Smooth muscle cell (in vitro differentiated cells): ENCODE measurements at regions not wholly inside any gene's neighbourhood (a gene's known extent, or its start where the extent isn't known, plus 50 kb on each side); places are given as distances from the start of the nearest gene placed in this dataset.

Source experiments
- DNase-seq: peaks from one replicate; lab custom pipeline; 2025; ENCODE audit not compliant: unreplicated experiment; lab: John Stamatoyannopoulos, UW
- H2AFZ ChIP-seq: fragments of 200-600 bp; sonication (generic); 2 replicates; pipeline ENCODE4 v1.6.0; 2016; ENCODE audit warnings: antibody characterized with exemption, low read depth, mild to moderate bottlenecking
- H3F3A ChIP-seq: fragments of 200-600 bp; sonication (generic); 2 replicates; pipeline ENCODE4 v1.6.0; 2017; ENCODE audit warnings: antibody characterized with exemption, low read depth
- H3K27ac ChIP-seq: fragments of 200-600 bp; sonication (generic); 2 replicates; pipeline ENCODE4 v1.5.1; 2016; ENCODE audit warnings: low read depth, mild to moderate bottlenecking
- H3K27me3 ChIP-seq: fragments of 200-600 bp; sonication (generic); 2 replicates; pipeline ENCODE4 v1.6.1; 2016; ENCODE audit warnings: low read depth, mild to moderate bottlenecking
- H3K36me3 ChIP-seq: fragments of 200-600 bp; sonication (generic); 2 replicates; pipeline ENCODE4 v1.5.1; 2016; ENCODE audit warnings: low read depth
- H3K4me1 ChIP-seq: fragments of 200-600 bp; sonication (generic); 2 replicates; pipeline ENCODE4 v1.5.1; 2016; ENCODE audit warnings: low read depth
- H3K4me2 ChIP-seq: fragments of 200-600 bp; sonication (generic); 2 replicates; pipeline ENCODE4 v1.6.0; 2016; ENCODE audit warnings: mild to moderate bottlenecking
- H3K4me3 ChIP-seq: fragments of 200-600 bp; sonication (generic); 2 replicates; pipeline ENCODE4 v1.5.1; 2016; ENCODE audit warnings: mild to moderate bottlenecking
- H3K79me2 ChIP-seq: fragments of 200-600 bp; sonication (generic); 2 replicates; pipeline ENCODE4 v1.6.0; 2016; ENCODE audit warnings: low read depth, mild to moderate bottlenecking
- H3K9ac ChIP-seq: fragments of 200-600 bp; sonication (generic); 2 replicates; pipeline ENCODE4 v1.6.0; 2016; ENCODE audit warnings: low read depth
- H3K9me3 ChIP-seq: fragments of 200-600 bp; sonication (generic); replicated peaks from 2 replicates; pipeline ENCODE4 v1.5.1; 2016; ENCODE audit warnings: low read depth
- H4K20me1 ChIP-seq: fragments of 200-600 bp; sonication (generic); 2 replicates; pipeline ENCODE4 v1.6.0; 2016; ENCODE audit warnings: low read depth
- WGBS: methylation state at CpG from one replicate; pipeline ENCODE4 v1.1.7; 2016; ENCODE audit warnings: low lambda C conversion rate; 5-methylcytosine and 5-hydroxymethylcytosine counted together
- TF ChIP-seq, protein P1 (sequence below): fragments of 200-600 bp; sonication (generic); IDR thresholded peaks from 2 replicates; pipeline ENCODE4 v1.5.1; 2017; ENCODE audit warnings: borderline replicate concordance, mild to moderate bottlenecking, antibody characterized with exemption; ENCODE audit not compliant: insufficient read depth, poor library complexity, severe bottlenecking

DNA sequence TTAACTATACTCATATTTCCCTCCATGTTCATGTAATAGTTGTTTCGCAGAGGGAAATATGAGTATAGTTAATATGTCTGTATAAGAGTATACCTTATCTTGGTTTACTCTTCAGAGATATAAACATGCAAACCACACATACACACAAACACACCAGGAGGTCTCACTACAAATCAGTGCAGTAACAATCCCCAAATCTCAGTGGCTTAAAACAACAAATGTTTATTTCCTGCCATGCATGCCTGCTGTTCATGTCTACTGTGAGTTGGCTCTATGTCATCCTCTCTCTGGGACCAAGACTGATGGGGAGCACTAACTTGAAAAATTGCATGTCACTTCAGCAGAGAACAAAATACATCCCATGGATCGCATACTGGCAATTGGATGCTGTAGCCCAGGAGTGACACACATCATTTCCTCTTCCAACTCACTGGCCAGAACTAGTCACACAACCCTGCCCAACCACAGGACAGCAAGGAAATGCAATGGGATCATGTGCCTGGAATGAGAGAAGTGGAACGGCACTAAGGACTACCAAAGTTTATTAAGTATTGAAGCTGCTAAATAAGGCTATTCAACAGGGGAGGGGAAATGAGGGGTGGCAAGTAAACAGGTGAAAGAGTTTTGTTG, 89.0 kb upstream of the DTNBP1 start:
- H3F3A ChIP-seq = no peaks in the 10 kb centered on the region
- no peaks in the 10 kb centered on the region for H3K4me1 ChIP-seq
- no peaks in the 10 kb centered on the region for H3K27me3 ChIP-seq
- H3K79me2 ChIP-seq = no peaks in the 10 kb centered on the region
- H3K9ac ChIP-seq = no peak overlapping the region
- no peak for DNase-seq
- 93% methylated on average over 3 of the region's 3 CpGs for WGBS
- H3K9me3 ChIP-seq = no peaks in the 10 kb centered on the region
- H4K20me1 ChIP-seq = no peaks in the 10 kb centered on the region
- H2AFZ ChIP-seq = no peak overlapping the region
- H3K27ac ChIP-seq = no peak overlapping the region
- H3K4me3 ChIP-seq = no peak overlapping the region
- TF ChIP-seq, protein P1, sequence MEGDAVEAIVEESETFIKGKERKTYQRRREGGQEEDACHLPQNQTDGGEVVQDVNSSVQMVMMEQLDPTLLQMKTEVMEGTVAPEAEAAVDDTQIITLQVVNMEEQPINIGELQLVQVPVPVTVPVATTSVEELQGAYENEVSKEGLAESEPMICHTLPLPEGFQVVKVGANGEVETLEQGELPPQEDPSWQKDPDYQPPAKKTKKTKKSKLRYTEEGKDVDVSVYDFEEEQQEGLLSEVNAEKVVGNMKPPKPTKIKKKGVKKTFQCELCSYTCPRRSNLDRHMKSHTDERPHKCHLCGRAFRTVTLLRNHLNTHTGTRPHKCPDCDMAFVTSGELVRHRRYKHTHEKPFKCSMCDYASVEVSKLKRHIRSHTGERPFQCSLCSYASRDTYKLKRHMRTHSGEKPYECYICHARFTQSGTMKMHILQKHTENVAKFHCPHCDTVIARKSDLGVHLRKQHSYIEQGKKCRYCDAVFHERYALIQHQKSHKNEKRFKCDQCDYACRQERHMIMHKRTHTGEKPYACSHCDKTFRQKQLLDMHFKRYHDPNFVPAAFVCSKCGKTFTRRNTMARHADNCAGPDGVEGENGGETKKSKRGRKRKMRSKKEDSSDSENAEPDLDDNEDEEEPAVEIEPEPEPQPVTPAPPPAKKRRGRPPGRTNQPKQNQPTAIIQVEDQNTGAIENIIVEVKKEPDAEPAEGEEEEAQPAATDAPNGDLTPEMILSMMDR = no peak
- H3K36me3 ChIP-seq = no peaks in the 10 kb centered on the region
- H3K4me2 ChIP-seq = no peak overlapping the region

DNA sequence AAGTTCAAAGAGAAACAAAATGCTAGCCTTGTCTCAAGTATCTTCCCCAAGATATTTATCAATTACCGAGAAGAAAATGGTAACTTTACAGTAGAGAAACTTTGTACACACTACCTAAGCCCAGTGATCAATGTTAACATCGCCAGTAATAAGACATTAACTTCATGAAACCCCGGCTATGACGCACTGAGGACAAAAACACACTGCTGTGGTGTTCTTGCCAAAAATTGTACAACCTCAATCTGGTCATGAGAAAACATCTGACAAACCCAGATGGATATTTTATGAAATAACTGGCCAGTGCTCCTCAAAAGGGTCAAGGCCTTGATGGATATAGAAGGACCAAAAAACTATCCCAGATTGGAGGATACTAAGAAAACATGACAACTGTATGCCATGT, 85.5 kb upstream of the DTNBP1 start:
- no peaks in the 10 kb centered on the region for H4K20me1 ChIP-seq
- DNase-seq = no peak
- no peak overlapping the region for H3K4me3 ChIP-seq
- no peak overlapping the region for H3K9ac ChIP-seq
- no peaks in the 10 kb centered on the region for H3K9me3 ChIP-seq
- H3K27me3 ChIP-seq = no peaks in the 10 kb centered on the region
- H3F3A ChIP-seq = no peaks in the 10 kb centered on the region
- no peaks in the 10 kb centered on the region for H3K36me3 ChIP-seq
- WGBS = 100% methylated on average over 4 of the region's 4 CpGs
- H3K27ac ChIP-seq = no peak overlapping the region
- no peaks in the 10 kb centered on the region for H3K4me1 ChIP-seq
- no peak overlapping the region for H2AFZ ChIP-seq
- H3K4me2 ChIP-seq = no peak overlapping the region
- TF ChIP-seq, protein P1 = no peak
- no peaks in the 10 kb centered on the region for H3K79me2 ChIP-seq

DNA sequence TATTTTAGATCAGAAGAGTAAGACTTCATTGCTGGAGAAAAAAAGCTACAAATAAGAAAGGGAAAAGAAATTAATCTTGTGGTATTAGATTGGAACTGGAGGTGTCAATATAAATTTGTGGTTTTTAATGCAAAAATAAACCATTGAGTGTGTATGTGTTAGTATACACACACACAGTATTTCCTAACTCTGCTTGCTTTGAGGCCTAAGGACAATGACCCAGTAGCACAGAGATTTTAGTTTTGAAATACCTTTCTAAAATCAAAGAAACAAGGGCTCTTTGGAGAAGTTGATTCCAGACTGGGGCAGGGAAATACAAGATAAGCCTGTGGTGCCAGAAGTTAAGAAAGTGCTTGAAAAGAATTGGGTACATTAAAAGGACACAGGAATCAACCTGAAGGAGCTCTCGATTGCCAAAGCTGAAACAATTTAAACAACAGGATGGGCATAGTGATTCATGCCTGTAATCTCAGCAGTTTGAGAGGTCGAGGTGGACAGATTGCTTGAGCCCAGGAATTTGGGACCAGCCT, 84.6 kb upstream of the DTNBP1 start:
- WGBS = 81% methylated on average over 2 of the region's 2 CpGs
- no peak for DNase-seq
- H3K4me2 ChIP-seq = no peak overlapping the region

More for the DNA sequence above, 84.6 kb upstream of the DTNBP1 start:
- Histone ChIP-seq H3K4me3 (no peak overlapping the region), H3K36me3 (no peaks in the 10 kb centered on the region), H3K9me3 (no peaks in the 10 kb centered on the region), H2AFZ (no peak overlapping the region), H3K9ac (no peak overlapping the region), H3K79me2 (no peaks in the 10 kb centered on the region), H3K4me1 (no peaks in the 10 kb centered on the region), H3F3A (no peaks in the 10 kb centered on the region), H3K27ac (no peak overlapping the region), H3K27me3 (no peaks in the 10 kb centered on the region), H4K20me1 (no peaks in the 10 kb centered on the region)
- TF ChIP-seq, protein P1 = no peak
